ENCODE measurements at regions not wholly inside any gene's neighbourhood (a gene's known extent, or its start where the extent isn't known, plus 50 kb on each side); places are given as distances from the start of the nearest gene placed in this dataset.

- Histone ChIP-seq H3K27ac (no peak overlapping the region), H3K27me3 (no peaks in the 10 kb centered on the region), H3K36me3 (no peaks in the 10 kb centered on the region), H3K4me1 (no peaks in the 10 kb centered on the region), H3K4me3 (no peak overlapping the region), H3K9me3 (no peaks in the 10 kb centered on the region)
- no peak for DNase-seq
- TF ChIP-seq CTCF (IDR thresholded peaks at IDR 0.05): no peak
- no peak for TF ChIP-seq POLR2A (IDR thresholded peaks at IDR 0.05)
- intact Hi-C loops (cut with DNase I; ENCODE audit: low total_unique reads): no loop called here
These were observed 139.2 kb downstream of the ADAMTS15 start for GRCh38 chr11:130587658-130588057.

- intact Hi-C loops (cut with DNase I; ENCODE audit: low total_unique reads): no loop called here
- no peak overlapping the region for H3K4me3 ChIP-seq
These were observed 140.0 kb downstream of the ADAMTS15 start for GRCh38 chr11:130588471-130588870.

GRCh38 chr11:130592056-130592455, 143.6 kb downstream of the ADAMTS15 start:
- no peak for TF ChIP-seq POLR2A (IDR thresholded peaks at IDR 0.05)
- no peak for TF ChIP-seq CTCF (IDR thresholded peaks at IDR 0.05)
- Histone ChIP-seq H3K27ac (no peak overlapping the region), H3K4me3 (no peak overlapping the region), H3K4me1 (no peaks in the 10 kb centered on the region), H3K36me3 (no peaks in the 10 kb centered on the region), H3K27me3 (no peaks in the 10 kb centered on the region), H3K9me3 (no peaks in the 10 kb centered on the region)
- no peak for DNase-seq
- intact Hi-C loops (cut with DNase I; ENCODE audit: low total_unique reads): no loop called here

More at GRCh38 chr11:130588471-130588870, 140.0 kb downstream of the ADAMTS15 start:
- Histone ChIP-seq H3K27ac (no peak overlapping the region), H3K27me3 (no peaks in the 10 kb centered on the region), H3K36me3 (no peaks in the 10 kb centered on the region), H3K9me3 (no peaks in the 10 kb centered on the region), H3K4me1 (no peaks in the 10 kb centered on the region)
- no peak for TF ChIP-seq POLR2A (IDR thresholded peaks at IDR 0.05)
- no peak for DNase-seq

GRCh38 chr11:130593064-130593463, 144.6 kb downstream of the ADAMTS15 start:
- intact Hi-C loops (cut with DNase I; ENCODE audit: low total_unique reads): no loop called here
- Histone ChIP-seq H3K4me1 (no peaks in the 10 kb centered on the region), H3K36me3 (no peaks in the 10 kb centered on the region), H3K9me3 (no peaks in the 10 kb centered on the region), H3K27me3 (no peaks in the 10 kb centered on the region), H3K27ac (no peak overlapping the region), H3K4me3 (no peak overlapping the region)
- no peak for TF ChIP-seq CTCF (IDR thresholded peaks at IDR 0.05)
- TF ChIP-seq POLR2A (IDR thresholded peaks at IDR 0.05): no peak
- no peak for DNase-seq

- DNase-seq: no peak
- Histone ChIP-seq H3K4me1 (peaks cover 0 to 15% of the 10 kb centered on the region in 2 donors), H3K36me3 (no peaks in the 10 kb centered on the region), H3K27ac (no peak overlapping the region), H3K27me3 (no peaks in the 10 kb centered on the region), H3K9me3 (no peaks in the 10 kb centered on the region), H3K4me3 (no peak overlapping the region)
- intact Hi-C loops (cut with DNase I; ENCODE audit: low total_unique reads): no loop called here
- TF ChIP-seq POLR2A (IDR thresholded peaks at IDR 0.05) (no peak), CTCF (IDR thresholded peaks at IDR 0.05) (no peak)
These were observed 150.0 kb downstream of the ADAMTS15 start for GRCh38 chr11:130598433-130598832.

- Histone ChIP-seq H3K27me3 (no peaks in the 10 kb centered on the region), H3K9me3 (no peaks in the 10 kb centered on the region), H3K4me3 (no peak overlapping the region), H3K4me1 (peaks cover 0 to 15% of the 10 kb centered on the region in 2 donors), H3K27ac (no peak overlapping the region), H3K36me3 (no peaks in the 10 kb centered on the region)
- peak; percentile 48 to 53 for DNase-seq
- TF ChIP-seq CTCF (IDR thresholded peaks at IDR 0.05) (no peak), POLR2A (IDR thresholded peaks at IDR 0.05) (no peak)
- intact Hi-C loops (cut with DNase I; ENCODE audit: low total_unique reads): no loop called here
These were observed 150.7 kb downstream of the ADAMTS15 start for GRCh38 chr11:130599073-130599654.

All from uterus (tissue), 3 donors.